SK-N-SH treated with all-trans-retinoic acid at 6 μM for 48 hours (cell line): ENCODE measurements at regions not wholly inside any gene's neighbourhood (a gene's known extent, or its start where the extent isn't known, plus 50 kb on each side); places are given as distances from the start of the nearest gene placed in this dataset.

ENCODE experiments used
- BACH2 ChIP-seq: fragments of 250-450 bp; sonication (Bioruptor Pico); IDR thresholded peaks from 2 replicates; pipeline ENCODE4 v1.9.0; 2021; ENCODE audit warnings: mild to moderate bottlenecking, borderline replicate concordance
- CSRNP3 ChIP-seq: fragments of 250-450 bp; sonication (Bioruptor Pico); IDR thresholded peaks from 2 replicates; pipeline ENCODE4 v1.5.1; 2021; ENCODE audit warnings: mild to moderate bottlenecking, moderate library complexity
- PATZ1 ChIP-seq: fragments of 250-450 bp; sonication (Bioruptor Pico); IDR thresholded peaks from 2 replicates; pipeline ENCODE4 v1.8.0; 2020; ENCODE audit warnings: mild to moderate bottlenecking, moderate library complexity, borderline replicate concordance
- TOX ChIP-seq: fragments of 250-450 bp; sonication (Bioruptor Pico); IDR thresholded peaks from 2 replicates; pipeline ENCODE4 v1.8.0; 2021; ENCODE audit warnings: mild to moderate bottlenecking, moderate library complexity, borderline replicate concordance
- ZFP3 ChIP-seq: fragments of 250-450 bp; sonication (Bioruptor Pico); IDR thresholded peaks from 2 replicates; pipeline ENCODE4 v1.5.0; 2020; ENCODE audit warnings: mild to moderate bottlenecking, moderate library complexity

GRCh38 chr12:126258190-126258589 is 1193.0 kb downstream of the AACS start:
- TF ChIP-seq ZFP3 (CRISPR knock-in tag) (no peak), CSRNP3 (no peak), PATZ1 (CRISPR knock-in tag) (no peak), BACH2 (CRISPR knock-in tag) (no peak), TOX (CRISPR knock-in tag) (no peak)
